Medulla oblongata (tissue), 1 donor: ENCODE measurements at regions not wholly inside any gene's neighbourhood (a gene's known extent, or its start where the extent isn't known, plus 50 kb on each side); places are given as distances from the start of the nearest gene placed in this dataset.

Source experiments
- DNase-seq: peaks from one replicate; pipeline ENCODE4 v3.0.0-alpha.2; 2015; ENCODE audit errors: extremely low spot score

- DNase-seq = no peak
These were observed 565.5 kb upstream of the FAM241A start for GRCh38 chr4:111579767-111580166.

- DNase-seq = no peak
These were observed 549.8 kb upstream of the FAM241A start for GRCh38 chr4:111595456-111595855.

DNA sequence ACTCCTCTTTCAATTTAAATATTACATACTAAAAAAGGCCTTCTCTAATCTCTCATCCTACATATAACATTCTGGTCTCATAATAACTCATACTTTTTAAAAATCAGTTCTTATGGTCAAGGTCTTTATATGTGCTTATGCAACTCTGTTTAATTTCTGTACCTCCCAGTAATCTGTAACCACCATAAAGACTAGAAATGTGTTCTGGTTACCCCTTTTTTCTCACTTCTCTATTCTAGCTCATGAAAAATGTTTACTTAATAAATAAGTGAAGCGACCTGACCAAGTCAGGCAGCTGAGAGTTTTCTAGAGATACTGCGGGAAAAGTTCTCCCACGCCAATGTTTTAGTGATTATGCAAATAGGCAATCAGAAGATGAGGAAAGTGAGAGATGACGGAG, 548.8 kb upstream of the FAM241A start:
- DNase-seq = no peak

- DNase-seq = no peak
These were observed 543.6 kb upstream of the FAM241A start for GRCh38 chr4:111601671-111602070.

GRCh38 chr4:111602848-111603247, 542.4 kb upstream of the FAM241A start:
- DNase-seq = no peak

GRCh38 chr4:111605111-111605510, 540.1 kb upstream of the FAM241A start:
- DNase-seq = no peak

- DNase-seq = no peak
These were observed 534.6 kb upstream of the FAM241A start for GRCh38 chr4:111610681-111611080.

DNA sequence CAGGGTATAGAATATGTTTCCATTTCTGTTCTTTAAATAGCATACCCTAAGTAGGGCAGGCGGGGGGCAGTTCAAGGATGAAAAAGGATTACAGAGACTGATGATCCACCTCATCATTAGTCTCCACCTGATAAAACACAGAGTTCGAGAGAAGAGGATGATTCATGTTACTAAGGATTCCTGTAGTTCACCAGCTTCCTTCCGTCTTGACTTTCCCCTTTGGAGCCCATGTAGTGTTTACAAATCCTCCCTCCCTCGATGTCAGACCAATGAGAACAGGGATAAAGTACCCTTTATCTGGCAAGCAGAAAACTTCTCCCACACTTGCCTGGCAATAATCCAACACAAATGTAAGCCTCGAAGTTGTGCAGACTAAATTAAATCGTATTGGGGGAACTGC, 526.3 kb upstream of the FAM241A start:
- DNase-seq = no peak

- no peak for DNase-seq
These were observed 516.8 kb upstream of the FAM241A start for GRCh38 chr4:111628437-111628836.

DNA sequence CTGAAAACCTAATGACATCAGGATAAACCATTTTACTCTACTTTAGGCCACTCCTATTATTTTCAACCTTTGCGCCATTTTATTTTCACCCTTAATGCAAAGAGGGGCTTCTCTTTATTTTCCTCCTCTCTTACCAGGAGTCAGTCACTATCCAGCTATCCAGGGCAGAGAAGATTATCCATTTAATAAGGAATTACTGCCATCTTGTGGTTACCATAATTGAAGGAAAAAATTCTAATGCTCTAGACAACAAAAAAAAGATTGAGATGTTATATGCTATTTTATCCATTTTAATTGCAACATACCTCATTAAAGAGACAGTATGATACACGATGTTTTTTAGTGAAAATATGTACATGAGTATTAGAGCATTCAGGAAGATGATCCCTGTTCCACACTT, 514.5 kb upstream of the FAM241A start:
- peak; percentile 47 for DNase-seq

DNA sequence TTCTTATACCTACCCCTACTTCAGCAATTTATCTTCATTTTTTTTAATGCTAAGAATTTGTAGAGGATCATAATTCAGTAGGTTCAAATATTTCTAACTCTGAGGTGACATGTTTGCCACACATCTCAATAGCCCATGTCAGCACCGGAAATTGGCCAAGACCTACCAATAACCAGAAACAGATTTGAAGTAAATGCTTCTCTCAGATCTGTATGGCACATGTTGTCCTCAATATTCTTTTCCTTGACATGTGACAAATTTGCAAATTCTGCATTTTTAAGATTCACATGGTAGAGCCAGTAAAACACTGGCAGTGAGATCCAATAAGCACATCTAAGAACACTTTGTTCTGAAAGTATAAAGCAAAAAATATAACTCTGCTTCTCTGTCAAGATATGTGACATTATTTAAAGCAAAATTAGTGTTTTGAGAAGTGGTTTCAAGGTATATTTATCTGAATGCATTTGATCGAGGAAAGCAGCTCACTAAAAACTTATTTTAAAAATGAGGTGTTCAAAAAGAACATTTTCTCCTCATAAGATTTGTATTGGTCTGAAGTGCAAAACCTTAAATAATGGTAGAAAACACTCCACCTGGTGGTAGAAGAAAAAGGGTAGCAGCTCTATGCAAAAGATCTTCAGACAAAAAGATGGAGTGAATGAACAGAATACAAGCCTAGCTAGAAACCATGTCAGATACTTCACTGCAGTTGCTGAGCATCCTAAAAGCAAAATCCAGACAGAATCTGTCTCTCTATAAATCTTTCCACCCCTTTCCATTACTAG, 513.8 kb upstream of the FAM241A start:
- DNase-seq = no peak

- DNase-seq = no peak
These were observed 512.6 kb upstream of the FAM241A start for GRCh38 chr4:111632641-111633151.

DNA sequence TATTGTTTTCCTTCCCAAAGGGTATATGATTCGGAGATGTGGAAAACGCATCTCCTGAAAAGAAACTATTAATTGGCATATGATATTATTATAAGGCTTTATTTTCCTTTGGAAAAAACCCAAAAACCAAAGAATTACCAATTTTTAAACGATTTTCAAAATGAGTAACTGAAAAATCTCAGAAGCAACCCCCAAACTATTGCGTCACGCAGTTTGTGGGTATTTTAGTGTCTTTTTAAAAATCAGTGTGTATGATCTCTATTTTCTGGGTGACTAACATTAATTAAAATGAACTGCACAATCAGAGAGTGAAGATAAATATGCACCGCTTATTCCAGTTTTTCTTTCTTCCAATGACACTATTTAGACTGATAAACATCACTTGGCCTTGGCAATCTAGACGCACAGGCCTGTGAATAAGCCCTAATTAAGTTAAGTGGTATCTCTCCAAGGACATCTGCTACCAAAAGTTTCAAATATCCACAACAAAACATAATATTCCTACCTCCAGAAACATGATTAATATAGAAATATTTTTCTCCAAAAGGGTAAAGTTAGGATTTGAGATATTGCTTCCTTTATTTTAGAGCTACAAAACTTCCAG, 511.5 kb upstream of the FAM241A start:
- DNase-seq = no peak

- DNase-seq = no peak
These were observed 509.6 kb upstream of the FAM241A start for GRCh38 chr4:111635646-111636045.

GRCh38 chr4:111636961-111637585, 508.2 kb upstream of the FAM241A start:
- DNase-seq = no peak

GRCh38 chr4:111639120-111639690, 506.0 kb upstream of the FAM241A start:
- DNase-seq = no peak

DNA sequence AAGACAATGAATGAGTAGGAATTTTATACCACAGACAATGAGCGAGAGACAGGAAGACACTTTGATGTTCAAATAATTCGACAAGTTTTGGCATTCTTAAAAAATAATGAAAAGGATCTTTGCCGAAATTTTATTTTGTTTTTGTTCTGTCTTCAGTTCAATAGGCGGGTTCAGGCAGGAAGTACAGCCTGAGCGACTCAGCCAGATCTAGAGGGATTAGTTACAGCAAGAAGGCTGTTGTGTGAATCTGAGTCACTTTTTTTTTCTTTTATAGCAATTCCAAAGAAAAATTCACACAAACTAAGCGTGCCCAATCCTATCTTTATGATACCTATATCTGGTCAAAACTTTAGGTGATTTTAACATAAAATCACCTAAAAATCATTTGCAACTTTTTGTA, 505.4 kb upstream of the FAM241A start:
- DNase-seq = no peak

GRCh38 chr4:111641813-111642579, 503.3 kb upstream of the FAM241A start:
- DNase-seq = peak; percentile 91

DNA sequence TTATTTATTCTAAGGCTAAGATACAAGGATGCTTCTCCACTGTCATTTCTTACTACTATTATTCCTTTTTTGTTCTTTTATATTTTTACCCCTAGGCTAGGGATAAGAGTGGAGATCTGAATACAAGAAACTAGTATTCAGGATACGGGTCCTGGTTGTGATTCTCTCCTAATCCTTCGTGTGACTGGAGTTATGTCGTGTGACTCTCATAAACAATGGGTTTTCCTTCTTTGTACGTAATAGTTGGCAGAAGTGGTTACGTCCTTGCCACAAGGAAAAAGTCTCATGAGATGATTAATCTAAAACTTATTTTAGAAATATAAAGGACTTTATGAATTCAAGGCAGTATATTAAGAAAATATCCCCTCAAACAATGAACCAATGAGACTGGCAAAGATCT, 497.2 kb upstream of the FAM241A start:
- no peak for DNase-seq

GRCh38 chr4:111649308-111649707, 495.9 kb upstream of the FAM241A start:
- DNase-seq = no peak

DNA sequence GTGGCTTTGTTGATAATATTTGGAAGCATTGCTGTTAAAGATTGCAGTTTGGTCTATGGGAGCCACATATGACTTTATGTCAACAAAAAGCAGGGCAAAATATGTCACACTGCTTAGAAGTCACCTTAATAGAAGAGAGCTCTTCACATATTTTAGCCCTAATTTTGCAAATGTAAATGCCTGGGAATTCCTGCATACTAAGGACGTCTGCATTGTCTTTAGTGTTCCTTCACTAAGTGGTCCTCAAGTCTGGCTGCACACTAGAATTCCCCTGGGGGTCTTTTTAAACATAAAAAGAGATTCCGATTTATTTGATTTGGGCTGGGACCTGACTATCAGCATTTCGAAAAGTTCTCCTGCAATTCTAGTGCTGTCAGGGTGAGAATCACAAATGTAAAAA, 495.1 kb upstream of the FAM241A start:
- no peak for DNase-seq

GRCh38 chr4:111650674-111651086, 494.6 kb upstream of the FAM241A start:
- DNase-seq = no peak
